HG02610 (cell line): ENCODE measurements at regions not wholly inside any gene's neighbourhood (a gene's known extent, or its start where the extent isn't known, plus 50 kb on each side); places are given as distances from the start of the nearest gene placed in this dataset.

Source experiments
- ATAC-seq: cut with Tn5 transposase; IDR thresholded peaks from one replicate; pipeline ENCODE4 v1.9.1; 2021; ENCODE audit warnings: mild to moderate bottlenecking, moderate library complexity; ENCODE audit not compliant: unreplicated experiment

DNA sequence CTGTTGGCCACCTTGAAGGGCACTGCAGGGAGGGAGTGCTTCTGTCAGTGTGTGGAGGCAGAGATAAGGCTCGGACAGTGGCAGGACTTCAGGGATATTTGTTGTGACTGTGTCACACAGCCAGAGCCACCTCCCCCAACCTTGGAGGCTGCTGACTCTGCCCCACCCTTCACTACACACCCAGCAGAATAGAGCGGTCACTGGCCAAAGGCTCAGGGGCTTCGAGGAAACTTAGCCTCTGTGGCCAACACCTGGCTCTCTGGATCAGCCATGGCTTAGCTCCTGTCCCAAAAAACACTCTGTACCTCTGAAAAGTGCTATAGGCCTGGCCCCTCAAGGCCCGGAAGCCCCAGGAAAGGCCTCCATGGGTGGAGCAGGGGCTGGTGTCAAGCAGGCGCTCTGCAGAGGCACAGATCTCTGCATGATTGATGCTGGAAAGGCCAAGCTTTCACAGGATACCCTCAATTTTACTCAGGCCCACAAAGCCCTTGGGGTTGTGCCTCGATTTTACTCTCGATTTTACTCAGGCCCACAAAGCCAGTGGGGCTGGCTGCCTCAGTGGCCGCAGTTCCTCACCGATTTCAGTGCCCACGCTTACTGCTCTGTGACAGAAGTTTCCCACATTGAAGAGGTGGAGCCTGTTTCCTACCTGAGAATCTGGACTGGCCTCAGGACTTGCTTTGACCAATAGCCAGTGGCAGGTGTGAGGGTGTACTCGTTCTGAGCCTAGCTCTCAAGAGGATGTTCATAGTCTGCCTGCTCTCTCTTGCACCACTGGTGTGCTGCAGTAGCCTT lies 113.2 kb upstream of the GPR26 start:
- ATAC-seq: peak; percentile 59

DNA sequence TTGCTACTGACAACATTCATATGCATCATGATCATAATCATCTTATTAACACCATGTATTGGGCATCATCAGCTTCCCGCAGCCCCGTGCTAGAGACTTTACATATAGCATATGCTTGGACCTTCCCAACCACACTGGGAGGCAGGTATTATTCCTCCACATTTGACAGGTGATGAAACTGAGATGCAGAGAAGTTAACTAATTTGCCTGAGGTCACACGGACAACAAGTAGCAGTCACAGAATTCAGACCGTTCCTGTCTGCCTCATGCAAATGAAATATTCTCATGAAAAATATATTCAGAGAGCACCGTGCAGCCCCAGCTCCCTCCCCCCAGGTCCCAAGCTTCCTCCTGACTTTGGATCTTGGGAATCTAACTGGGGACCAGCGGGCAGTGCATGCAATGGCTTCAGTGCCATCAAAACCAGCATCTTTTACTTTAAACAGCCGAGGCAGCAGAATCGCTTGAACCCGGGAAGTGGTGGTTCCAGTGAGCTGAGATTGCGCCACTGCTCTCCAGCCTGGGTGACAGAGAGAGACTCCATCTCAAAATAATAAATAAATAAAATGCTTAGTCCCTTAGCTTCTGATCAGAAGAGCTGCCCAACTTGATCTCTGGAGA lies 112.2 kb upstream of the GPR26 start:
- no peak for ATAC-seq

DNA sequence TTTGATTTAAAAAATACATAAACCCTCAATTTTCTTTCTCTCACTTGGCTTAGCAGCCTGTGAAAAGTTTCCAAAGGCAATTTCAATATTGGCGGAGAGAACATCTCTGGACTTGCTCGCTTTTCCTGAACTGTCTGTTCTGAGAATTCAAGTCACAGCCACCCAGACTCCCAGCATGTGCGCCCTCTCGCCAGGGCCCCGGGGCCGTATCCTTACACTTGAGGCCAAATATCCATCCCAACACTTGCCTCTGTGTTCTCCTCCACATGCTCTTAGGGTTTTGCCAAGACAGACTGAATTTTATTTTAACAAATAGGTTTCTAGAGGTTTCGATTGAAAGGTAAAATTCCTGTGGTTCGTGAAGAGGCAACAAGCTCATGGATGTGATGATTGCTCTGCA lies 111.5 kb upstream of the GPR26 start:
- ATAC-seq: no peak

DNA sequence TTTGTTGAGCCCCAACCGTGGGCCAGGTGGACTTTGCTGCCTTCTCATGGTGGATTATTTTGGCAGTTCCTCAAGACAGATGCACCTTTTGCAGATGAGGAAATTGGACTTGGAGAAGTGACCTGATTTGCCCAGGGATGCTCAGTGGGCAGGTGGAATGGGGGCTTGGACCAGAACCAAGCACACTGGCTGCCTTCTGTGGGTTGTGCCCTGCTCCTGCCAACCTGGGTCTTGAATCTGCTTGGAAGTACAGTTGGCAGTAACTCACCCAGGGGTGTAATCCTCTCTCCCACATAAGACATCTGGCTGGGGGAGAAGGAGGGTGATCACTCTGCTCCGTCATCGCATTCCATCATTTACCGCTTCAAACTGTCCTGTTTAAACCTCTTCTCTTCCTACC lies 110.5 kb upstream of the GPR26 start:
- ATAC-seq: no peak

DNA sequence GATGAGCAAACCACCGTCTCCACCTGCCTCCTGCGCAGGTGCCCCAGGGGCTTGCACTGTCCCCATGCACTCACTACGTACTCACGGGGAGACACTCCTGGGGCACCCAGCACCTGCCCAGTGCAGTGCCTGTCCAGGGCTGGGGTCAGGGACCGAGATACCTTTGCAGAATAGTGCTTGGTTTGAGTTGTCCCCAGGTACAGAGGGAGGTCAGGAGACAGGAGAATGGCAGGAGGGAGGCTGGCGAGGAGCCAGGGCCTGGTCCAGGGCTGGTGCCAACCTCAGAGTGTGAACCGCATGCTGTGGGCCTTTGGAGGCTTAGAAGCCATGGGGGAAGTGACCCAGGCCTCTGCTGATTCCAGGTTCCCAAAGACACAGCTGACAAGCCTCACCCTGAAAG lies 110.1 kb upstream of the GPR26 start:
- ATAC-seq: no peak

DNA sequence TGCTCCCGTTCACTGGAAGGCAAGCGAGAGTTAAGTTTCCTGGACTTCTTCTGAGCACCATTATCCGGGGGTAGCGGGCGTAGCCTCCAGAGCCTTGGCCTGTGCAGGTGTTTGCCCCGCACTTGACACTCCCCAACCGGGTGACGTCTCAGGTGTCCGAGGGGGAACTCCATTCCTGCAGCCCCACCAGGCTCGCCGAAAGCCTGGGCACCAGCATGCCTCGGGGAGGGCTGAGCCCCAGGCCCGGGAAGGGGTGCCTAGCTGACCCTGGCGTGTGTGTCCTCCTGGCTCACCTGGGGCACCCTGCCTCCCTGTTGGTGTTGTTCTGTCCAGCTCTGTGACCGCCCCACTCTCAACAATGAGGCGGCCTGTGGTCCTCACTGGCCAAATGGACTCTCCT lies 109.4 kb upstream of the GPR26 start:
- ATAC-seq: no peak

DNA sequence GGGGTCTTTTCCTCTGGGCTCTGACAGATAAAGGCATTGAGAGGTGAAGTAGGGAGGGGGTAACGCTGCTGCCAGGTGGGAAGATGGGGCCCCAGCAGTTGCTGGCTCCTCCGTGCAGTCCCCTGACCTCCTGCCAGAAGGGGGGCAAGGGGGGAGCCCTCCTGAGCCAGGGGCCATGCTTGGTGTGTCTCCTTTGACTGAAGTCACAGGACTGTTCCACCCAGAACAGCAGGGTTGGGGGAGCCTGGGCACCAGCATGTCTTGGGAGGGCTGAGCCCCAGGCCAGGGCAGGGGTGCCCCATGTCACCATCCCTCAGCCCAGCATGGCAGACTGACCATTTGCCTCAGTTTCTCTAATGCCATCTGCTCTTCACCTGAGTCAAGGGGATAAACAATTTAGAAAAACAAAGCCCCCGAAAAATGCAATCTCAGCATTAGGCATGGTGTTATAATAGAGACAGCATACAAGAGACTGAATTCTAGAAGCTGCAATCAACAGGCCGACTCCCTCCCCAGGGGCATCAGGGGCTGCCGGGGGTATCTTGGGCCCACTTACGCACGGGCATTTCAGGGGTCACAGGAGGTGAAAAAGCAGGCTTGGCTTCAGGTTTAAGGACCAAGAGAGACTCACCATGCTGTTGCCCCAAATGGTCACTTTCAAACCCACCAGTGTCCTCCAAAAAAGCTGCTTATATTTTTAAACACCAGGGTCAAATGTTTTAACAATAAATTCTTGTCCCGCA lies 108.6 kb upstream of the GPR26 start:
- ATAC-seq: no peak

DNA sequence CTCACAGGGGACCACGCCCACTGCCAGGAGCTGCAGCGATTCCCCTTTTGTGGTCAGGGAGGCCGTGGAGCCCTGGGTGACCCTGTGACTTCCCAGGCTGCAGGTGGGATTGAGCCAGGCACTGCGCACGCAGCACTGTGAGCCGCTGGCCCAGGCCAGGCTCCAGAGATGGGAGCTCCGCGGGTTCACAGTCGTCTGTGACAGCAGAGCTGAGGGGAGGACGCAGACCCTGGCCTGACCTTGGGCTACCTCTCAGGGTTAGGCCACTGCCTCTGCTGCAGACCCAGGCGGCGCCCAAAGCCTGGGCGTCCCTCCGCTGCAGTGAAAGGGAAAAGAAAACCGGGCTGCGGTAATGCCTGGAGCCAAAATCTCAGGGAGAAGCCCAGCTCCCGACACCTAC lies 107.5 kb upstream of the GPR26 start:
- no peak for ATAC-seq

DNA sequence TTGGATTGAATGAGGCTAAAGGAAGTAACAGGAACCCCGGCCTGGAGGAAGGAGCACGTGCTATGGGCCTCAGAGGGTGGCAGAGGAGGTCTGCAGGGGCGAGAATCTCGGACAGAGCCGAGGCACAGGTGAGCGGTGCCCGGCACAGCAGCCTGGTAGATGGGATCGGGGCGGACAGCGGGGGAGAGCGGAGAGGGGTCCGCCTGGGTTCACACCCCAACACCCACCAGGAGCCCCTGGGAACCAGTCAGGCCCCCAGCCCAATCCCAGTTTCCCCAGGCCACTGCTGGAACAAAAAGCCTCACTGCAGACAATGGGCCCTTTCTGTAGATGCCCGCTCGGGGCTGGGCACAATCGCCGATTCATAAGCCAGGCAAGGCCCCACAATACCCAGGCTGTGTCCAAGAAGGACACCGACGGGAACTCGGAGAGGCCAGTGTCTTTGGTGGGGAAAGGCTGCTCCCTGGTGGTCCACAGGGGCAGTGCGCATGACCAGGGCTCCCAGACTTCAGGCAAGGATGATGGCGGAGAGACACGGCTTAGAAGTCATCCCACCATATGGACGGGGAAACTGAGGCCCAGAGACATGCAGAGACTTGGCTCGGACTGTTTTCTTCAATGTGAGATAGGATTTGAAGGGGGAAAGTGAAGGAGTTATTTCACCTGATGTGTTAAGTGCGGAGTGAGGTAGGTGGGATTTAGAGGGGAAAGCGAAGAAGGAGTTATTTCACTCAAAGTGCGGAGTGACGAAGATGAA lies 106.9 kb upstream of the GPR26 start:
- no peak for ATAC-seq

DNA sequence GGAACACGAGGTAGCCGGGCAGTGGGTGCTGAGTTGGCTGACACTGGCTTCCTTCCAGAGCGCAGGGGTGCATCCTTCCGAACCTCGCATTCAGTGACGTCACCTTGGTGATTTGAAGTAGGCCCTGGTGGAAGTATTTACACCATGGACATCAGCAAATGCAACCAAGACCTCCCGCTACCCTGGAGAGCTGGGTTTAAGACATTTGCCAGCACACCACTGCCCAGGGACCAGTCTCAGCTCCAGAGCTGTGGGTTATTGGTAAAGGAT lies 106.4 kb upstream of the GPR26 start:
- ATAC-seq: no peak

DNA sequence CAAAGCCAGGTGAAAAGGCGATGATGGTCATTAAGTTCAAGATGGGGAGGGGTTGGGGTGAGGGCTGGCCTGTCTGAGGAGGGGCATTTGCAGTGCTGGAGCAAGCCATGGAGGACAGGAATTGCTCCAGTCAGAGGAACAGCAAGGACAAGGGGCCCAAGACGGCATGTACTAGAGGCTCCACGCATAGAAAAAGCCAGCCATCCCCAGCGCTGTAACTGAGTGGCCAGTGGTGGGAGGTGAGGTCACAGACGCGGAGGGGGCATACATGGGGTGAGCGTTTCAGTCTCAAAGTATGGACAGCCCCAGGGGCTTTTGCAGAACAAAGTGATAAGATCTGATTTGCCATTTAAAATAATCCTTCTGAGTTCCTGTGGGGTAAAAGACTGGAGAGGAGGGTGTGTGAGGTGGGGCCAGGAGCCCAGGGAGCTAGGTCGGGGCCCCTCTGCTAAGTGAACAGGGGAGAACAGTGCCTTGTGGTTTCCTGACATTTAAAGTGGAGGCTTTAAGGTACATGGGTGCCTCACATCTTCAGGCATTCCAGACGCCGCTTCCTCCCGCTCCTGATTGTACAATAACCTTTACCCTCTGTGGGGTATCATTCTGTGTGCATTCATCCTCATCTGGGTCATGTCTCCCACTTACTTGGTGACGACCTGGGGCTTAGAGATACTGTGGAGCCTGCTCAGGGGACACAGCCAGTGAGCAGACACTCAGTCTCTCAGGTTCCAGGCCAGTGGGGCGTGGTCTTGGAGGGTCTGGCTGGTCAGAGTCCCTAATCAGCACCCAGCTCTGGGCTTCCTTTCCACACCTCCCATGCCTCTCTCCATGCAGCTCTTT lies 105.6 kb upstream of the GPR26 start:
- ATAC-seq: no peak

DNA sequence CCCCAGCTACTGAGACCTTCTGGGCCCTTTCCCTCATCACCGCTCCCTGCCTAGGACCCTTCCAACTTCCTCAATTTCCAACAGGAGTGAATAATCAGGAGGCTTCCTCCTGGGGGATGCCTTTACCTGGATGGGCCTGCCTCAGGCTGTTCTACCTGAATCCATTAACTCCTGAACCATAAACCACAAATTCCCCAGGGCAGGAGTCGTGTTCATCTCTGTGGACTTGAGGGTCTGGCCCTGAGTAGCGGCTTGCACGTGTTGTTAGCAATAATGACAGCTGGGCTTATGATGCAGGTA lies 105.1 kb upstream of the GPR26 start:
- no peak for ATAC-seq

DNA sequence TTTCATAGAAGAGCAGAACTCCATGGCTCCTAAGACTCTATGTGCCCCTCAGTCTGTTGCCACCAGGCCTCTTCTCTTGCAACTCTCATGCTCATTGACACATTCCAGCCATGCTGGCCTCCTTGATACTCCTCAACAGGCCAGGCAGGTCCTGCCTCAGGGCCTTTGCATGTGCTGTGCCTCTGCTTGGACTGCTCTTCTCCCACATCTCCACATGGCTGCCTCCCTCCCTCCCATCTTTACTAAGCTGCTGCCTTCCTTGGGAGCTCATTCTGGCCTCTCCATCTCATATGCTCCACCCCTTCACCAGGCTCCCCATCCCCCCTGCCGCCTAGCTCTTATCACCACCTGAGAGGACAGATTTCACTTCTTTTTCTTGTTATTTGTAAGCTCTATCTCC lies 103.8 kb upstream of the GPR26 start:
- ATAC-seq: no peak

DNA sequence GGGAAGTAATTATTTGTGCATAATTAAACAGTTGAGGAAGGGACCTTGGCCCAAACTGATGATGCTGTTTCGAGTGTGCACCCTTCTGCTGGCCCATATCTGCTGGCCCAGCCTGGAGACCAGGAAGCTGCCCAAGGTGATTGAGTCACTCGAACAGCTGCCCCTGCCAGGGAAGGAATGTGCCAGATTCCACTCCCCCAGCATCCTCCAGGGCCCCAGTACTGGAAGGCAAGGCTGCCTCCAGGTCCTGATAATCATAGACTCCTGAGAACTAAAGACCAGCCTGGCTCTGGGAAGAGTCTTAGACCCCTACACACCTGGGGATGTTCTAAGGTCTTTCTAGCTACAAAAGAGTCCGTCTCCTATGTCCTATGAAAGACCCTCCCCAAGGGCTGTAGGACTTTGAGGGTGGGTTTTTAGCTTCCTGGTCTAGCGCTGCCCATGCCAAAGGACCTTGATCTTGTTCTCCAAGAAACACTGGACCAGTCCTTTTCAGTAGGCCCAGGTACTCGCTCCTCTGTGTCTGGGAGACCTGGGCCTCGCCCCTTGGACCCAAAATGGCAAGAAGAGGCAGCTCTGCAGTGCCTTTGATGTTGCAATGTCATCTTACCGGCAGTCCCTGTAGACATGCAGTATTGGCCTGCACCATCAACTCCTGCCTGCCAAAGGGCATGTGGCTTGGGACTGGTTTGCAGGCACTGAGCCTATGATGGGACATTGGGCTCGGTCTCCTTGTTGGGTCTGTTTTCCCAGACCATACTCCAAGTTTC lies 103.2 kb upstream of the GPR26 start:
- no peak for ATAC-seq

DNA sequence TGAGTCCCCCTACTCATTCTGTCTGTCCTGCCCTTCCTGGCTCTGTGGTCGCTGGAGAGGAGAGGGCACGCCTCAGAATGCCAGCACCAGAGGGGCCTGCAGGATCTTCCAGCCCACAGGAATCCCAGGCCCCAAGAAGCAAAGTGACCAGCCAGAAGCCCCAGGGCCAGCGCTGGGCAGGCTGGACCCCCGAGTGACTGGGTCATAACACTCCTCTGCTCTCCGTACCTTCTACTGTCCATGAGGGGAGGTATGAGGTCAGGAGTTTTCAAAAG lies 102.6 kb upstream of the GPR26 start:
- ATAC-seq: no peak

DNA sequence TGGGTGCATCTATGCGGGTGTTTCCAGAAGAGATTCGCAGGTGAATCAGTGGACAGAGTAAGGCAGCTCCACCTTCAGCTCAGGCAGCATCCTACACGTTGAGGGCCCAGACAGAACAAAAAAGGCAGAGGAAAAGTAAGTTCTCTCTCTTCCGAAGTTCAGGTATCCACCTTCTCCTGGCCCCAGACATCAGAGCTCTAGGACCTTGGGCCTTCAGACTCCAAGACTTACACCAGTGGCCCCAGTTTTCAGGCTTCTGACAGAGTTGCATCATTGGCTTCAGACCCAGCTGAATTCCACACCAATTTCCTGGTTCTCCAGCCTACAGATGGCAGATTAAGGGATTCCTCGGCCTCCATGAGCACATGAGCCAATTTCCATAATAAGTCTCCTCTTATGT lies 102.2 kb upstream of the GPR26 start:
- ATAC-seq: no peak

DNA sequence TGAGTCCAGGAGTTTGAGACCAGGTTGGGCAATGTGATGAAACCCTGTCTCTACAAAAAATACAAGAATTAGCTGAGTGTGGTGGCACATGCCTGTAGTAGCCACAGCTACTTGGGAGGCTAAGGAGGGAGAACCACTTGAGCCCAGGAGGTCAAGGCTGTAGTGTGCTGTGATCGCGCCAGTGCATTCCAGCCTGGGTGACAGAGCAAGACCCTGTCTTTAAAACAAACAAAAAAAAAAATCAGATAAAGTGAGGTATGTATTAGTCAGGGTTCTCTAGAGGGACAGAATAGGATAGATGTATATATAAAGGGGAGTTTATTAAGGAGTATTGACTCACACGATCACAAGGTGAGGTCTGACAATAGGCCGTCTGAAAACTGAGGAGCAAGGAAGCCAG lies 101.5 kb upstream of the GPR26 start:
- ATAC-seq: no peak

DNA sequence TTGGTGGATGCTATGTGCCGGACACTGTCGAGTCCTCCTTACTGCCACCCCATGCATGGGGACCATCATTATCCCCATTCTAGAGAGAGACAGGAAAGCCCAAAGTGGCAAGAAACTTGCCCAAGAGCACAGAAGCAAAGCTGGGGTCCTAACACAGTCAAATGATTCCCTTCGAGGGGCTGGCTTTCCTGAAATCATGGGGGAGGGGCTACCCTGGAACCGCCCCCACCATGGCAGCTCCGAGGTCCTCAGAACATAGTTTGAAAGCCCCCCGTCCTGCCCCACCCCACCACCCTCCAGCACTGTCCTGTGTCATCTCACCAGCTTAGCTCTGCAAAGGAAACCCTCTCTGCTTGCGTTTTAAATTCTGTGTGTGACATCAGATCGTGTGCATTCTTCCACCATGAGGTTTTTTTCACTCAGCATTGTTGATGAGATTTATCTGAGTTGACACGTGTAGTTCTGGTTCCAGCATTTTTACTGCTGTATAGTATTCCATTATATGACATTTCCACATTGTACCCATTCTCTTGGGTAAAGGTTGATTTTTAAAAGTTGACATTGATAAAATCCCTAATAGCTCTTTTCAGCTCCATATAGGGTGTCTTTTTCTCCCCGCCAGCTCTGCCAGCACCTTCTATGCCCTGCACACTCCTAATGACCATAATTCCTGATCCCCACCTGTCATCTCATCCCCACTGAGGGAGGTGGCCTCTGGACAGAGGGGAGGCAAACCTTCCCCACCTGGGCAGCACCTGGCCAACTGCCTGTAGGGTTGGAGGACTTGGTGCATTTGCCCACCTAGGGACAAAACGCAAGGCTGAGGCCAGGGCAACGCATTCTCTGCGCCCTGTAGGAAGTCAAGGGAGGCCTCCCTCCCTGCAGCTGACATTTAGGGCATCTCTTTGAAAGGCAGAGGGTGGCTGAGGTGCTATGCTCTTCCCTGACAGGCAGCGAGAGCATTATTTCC lies 100.2 kb upstream of the GPR26 start:
- ATAC-seq: no peak

DNA sequence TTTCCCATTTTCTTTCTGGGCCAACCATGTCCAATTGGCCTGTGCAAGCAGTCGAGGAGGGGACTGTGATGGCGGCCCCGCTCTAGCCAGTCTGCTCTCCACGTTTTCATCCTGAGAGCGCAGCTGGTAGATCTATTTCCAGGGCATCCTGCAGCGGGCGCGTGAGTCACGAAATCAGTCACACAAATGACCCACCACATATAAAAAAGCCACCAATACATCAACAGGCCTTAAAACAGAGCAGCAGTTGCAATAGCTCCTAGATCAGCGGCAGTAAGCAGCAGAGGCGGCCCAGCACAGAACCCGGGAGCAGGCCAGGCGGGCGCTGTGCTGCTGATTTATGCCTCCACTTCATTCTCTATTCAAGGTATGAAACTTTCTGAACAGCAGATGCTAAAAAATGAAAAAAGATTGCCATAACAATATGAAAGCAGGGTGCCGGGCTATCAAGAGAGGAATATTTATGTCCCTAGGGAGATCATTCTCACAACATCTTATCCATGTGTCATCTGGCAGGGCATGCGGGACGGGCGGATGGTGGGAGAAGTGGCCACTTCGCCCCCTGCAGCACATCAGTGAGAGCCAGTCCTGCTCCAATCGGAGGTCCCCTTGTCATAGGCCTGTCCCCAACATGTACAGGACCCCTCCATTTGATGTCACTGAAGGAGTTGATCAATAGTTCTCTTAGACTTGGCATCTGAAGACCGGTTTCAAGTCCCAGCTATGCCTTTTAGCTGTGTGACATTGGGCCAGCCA lies 98.0 kb upstream of the GPR26 start:
- no peak for ATAC-seq
